HG03565 (cell line): ENCODE measurements at regions not wholly inside any gene's neighbourhood (a gene's known extent, or its start where the extent isn't known, plus 50 kb on each side); places are given as distances from the start of the nearest gene placed in this dataset.
"Not testable (repeated sequence)": the region's sequence is repeated elsewhere in the genome, so short reads cannot be mapped to it uniquely, and the experiment has no call there.

Experiments used
- ATAC-seq: cut with Tn5 transposase; IDR thresholded peaks from one replicate; pipeline ENCODE4 v1.9.1; 2021; ENCODE audit warnings: mild to moderate bottlenecking, moderate library complexity; ENCODE audit not compliant: unreplicated experiment

DNA sequence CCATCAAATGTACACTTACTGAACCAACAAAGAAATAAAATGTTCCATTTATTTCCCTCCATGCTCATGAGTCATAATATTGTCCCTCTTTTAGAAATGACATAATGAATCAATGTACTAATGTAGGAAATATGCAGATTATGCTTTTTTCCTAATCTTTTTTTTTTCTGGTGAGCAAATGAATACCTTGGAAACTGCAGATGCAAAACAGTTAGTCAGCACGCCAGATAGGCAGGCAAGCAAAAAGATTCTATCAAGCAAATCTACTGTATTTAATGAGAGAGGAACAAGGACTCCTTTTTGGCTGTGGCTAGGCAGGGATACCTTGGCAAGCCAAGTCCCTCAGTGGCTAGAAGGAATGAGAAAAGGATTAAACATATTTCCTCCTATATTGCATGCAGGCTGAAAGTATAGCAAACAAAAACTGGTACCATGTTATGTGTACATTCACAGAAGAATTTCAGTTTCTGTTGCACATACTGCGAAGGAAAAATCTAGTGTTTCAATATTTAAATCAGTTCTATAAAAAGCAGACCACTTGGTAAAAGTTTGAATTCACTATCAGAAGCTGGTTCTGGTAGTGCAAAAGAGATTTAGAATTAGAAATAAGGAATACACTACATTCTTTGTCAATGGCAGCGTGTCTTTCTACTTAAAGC lies 605.4 kb downstream of the TLE1 start:
- ATAC-seq: peak; percentile 47

- ATAC-seq: no peak
Measured at GRCh38 chr9:81083067-81083466, 606.3 kb downstream of the TLE1 start.

DNA sequence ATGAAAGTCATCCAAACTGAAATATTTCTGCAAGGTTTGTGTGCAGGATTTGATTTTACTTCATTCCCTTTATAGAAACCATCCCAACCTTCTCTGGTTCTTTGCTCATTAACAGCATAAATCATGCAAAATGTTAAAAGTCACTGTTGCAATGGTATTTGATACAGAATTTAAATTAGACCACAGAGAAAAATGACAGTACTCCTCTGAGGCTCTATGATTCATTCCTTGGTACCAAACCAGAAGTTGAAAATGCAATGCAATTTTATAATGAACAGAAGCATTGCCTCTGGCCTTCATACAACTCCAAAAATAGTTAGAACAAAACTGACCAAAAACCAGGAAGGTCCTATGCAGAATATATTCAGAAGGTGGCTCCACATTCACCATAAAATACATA lies 607.1 kb downstream of the TLE1 start:
- ATAC-seq: no peak

GRCh38 chr9:81080900-81081299 lies 608.4 kb downstream of the TLE1 start:
- ATAC-seq: no peak

DNA sequence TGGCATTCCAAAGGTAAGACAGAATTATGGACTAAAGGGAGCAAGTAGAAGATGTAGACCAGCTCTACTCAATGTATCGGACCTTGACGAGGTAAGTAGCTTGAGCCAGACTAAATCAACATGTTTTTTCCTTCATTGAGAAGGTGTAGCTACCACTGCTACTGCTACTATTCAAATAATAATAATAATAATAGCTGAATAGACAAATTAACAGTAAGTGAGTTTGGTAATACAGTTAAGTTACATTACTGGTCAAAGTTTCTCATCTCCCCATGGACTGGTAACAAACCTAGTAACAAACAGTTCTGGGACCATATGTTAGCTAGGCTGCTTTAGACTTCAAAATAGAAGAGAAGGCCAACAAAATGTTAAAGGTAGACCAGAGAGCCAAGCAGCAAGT lies 609.2 kb downstream of the TLE1 start:
- ATAC-seq: no peak

- no peak for ATAC-seq
Measured at GRCh38 chr9:81079055-81079454, 610.3 kb downstream of the TLE1 start.

GRCh38 chr9:81078555-81078954 lies 610.8 kb downstream of the TLE1 start:
- no peak for ATAC-seq

DNA sequence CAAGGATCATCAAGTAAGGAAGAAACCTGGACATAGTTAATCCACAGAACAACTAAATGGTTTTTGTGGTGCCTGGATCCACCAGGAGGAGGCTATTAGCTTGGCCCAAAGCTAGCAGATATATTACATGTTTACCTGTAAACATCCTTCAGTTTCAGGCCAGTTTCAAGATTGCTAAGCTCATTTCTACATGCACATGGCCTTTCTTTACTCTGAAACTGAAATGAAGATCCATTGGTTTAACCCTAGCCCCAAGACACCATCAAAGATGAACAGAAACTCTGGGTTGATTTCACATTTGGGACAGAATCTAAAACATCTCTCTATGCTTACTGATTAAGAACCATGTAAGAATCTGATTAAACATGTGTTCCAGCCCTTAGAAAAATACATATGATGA lies 611.8 kb downstream of the TLE1 start:
- peak; percentile 78 for ATAC-seq

GRCh38 chr9:81076131-81076530 lies 613.2 kb downstream of the TLE1 start:
- ATAC-seq: no peak

GRCh38 chr9:81074221-81074620 lies 615.1 kb downstream of the TLE1 start:
- ATAC-seq: no peak

DNA sequence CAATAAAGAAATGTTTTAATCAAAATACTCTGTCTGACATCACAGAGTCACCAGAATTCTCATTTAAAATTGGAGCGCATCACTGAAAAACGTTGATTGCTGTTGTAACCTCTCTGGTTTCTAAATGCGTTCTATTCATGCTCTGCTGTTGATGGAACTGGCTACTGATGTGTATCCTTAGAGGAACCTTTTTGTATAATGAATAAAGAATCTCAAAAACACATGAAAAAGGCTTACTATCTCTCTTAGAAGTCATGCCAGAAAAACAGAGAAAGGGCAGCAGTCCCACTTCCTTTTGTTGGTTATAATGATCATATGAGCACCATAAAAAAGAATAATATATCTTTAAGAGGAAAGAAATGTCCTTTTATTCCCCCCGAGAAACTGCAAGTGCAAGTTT lies 615.5 kb downstream of the TLE1 start:
- no peak for ATAC-seq

DNA sequence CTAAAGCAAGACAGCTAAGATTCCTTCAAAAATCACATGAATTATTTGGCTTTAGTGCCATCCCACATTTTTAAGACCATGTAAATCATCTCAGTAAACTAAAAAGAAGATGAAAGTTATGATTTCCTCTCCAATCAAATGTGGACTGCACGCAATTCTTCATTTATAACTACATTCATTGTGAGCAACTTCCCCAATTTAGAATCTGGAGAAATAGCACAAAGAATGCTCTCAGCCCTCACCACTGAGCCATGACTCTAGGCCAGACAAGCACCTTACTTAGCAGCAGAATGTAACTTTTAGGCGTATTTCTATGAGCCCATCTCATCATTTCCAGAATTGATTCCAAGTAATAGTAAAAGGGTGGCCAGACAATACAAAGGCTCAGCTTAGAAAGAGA lies 616.6 kb downstream of the TLE1 start:
- no peak for ATAC-seq

DNA sequence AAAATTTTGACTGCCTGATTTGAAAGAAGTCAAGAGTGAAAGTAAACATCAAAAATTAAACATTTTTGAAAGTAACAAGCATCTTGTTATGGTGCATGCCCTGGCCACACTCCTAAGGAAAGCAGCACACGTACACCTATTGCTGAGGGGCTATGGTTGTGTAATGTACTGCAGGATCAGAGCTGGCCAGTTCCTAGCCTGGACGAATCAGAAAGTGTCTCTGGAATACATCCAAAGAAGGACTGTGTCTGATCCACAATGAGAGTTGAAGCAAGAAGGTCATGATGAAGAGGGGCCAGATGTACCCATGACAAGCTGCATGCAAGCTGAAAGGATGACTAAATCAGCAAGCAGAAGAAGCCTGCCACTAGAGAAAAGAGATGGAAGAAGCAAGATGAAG lies 618.2 kb downstream of the TLE1 start:
- no peak for ATAC-seq

DNA sequence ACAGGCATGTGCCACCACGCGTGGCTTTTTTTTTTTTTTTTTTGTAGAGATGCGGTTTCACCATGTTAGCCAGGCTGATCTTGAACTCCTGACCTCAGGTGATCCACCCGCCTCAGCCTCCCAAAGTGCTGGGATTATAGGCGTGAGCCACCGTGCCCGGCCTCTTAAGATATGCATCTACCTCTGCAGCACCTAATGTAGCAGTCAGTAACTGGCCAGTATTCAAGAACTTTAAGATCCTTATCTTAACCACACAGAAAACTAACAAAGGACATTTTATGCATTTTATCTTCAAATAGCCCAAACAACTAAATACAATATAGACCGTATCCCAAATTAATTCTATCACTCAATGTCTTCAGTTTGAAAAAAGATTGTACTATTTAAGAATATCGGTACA lies 618.7 kb downstream of the TLE1 start:
- ATAC-seq: no peak

DNA sequence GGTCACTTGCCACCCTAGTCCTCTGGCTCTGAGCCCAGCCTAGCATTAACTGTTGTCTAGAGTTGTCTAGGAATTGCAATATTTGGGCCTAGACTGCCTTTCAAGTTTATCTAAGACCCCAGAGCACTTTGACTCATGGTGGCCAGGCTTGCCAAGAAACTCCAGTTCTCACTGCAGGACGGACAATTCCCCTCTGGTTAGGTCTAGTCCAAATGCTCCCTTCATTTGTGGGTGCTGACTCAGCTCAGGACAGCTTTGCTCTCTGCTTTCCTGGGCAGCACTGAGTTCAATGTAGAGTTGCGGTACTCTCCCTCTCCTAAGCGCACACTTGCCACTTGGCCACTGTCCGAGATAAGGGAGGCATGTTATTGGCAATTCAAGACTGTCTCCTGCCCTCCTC lies 619.4 kb downstream of the TLE1 start:
- ATAC-seq: no peak

DNA sequence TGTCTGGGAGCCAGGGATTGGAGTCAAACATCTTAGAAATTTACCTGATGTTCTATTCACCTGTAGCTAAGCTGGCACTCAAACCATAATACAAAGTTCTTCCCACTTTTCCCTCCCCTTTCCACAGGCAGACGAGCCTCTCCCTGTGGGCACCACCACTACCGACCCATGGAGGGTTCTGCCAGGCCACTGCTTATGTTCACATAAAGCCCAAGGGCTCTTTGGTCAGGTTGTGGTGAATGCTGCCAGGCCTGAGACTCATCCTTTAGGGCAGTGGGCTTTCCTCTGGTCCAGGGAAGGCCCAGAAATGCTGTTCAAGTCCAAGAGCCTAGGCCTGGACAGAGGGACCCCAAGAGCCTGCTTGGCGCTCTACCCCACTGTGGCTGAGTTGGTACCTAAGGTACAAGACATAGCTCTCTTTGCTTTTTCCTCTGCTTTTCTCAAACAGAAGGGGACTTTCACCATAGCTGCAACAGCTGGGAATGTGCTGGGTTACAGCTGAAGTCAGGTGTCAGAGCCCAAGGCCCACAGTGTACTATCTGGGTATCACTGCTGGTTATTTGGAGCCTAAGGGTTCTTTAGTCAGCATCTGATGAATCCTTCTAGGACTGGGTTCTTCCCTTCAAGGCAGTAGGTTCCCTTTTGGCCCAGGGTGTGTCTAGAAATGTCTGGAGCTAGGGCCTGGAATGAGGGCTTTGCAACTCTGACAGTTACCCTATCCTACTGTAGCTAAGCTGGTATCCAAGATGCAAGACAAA lies 620.1 kb downstream of the TLE1 start:
- no peak for ATAC-seq

DNA sequence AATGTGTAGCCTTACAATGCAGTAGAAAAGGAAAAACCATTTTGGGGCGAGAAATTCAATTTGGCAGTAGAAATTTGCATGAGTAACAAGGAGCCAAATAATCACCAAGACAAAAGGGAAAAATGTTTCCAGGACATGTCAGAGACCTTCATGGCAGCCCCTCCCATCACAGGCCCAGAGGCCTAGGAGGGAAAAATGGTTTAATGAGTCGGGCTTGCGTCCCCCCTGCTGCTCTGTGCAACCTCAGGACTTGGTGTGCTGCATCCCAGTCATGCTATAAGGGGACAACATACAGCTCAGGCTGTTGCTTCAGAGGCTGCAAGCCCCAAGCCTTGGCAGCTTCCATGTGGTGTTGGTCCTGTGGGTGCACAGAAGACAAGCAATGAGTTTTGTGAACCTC lies 626.4 kb downstream of the TLE1 start:
- ATAC-seq: not testable (repeated sequence)

DNA sequence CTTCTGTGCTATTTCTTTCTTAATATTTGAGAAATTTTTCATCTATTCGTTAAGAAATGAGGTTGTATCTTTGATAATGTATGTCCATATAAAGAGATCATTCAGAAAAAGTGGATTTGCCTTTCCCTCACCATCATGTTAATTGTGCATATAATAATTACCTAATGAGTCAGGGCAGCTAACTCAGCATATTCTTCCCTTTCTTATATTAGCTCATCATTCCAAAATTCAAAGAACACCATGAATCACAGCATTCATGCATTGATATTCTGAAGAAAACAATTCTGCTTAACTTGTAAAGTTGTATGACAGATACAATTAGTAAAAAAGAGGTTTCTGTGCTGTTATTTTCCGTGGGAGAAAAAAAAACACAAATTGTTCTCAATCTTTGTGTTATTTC lies 630.6 kb downstream of the TLE1 start:
- ATAC-seq: no peak

- no peak for ATAC-seq
Measured at GRCh38 chr9:81053298-81054025, 635.9 kb downstream of the TLE1 start.

GRCh38 chr9:81052846-81053245 lies 636.5 kb downstream of the TLE1 start:
- ATAC-seq: no peak

DNA sequence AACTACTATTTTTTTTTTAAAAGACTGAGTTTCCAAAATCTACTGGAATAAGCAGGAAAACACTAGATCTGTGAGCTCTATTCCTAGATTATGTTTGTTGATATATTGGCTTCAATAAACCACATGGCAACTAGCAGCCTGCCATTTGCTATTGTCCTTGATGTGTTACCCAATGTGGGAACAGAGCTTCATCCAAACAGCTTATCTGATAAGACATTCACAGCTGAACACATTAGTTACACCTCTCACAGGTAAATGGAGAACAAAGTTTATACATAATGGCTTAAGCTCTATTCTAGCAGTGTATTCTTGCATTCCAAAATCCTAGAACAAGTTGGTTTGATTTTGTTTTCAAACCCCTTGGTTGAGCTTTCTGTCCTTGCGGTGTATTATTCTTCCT lies 642.1 kb downstream of the TLE1 start:
- ATAC-seq: no peak

- no peak for ATAC-seq
Measured at GRCh38 chr9:81045658-81046057, 643.7 kb downstream of the TLE1 start.
